IMR-90 (cell line): ENCODE measurements at regions not wholly inside any gene's neighbourhood (a gene's known extent, or its start where the extent isn't known, plus 50 kb on each side); places are given as distances from the start of the nearest gene placed in this dataset.
A peak's percentile ranks its signal among the peaks of the same experiment; 100 is the strongest.

Experiments
- ATAC-seq: fragments of 200-7000 bp; cut with Tn5 transposase; 2 replicates; pipeline ENCODE4 v1.9.1; 2020; ENCODE audit warnings: low read depth, mild to moderate bottlenecking, moderate library complexity
- BruUV-seq: library from RNA; stranded (reverse); fragments of 400-500 nt; replicated peaks from 2 replicates; lab custom pipeline; 2021; lab: Mats Ljungman, UMichigan
- CTCF ChIA-PET: fragments of 300-600 bp; formaldehyde crosslinking; extraction: SDS; loops from one replicate; lab custom pipeline; 2021; ENCODE audit warnings: antibody characterized with exemption; lab: Yijun Ruan, JAX
- POLR2A ChIA-PET: fragments of 300-600 bp; sonication (Branson Sonifier 250); formaldehyde crosslinking; loops from one replicate; lab custom pipeline; 2022; ENCODE audit warnings: antibody characterized with exemption; ENCODE audit not compliant: unreplicated experiment; lab: Charles Lee
- DNase-seq: peaks from one replicate; pipeline ENCODE4 v3.0.0; 2013
- H2AFZ ChIP-seq: replicated peaks from 2 replicates; pipeline ENCODE3; 2013; ENCODE audit warnings: low read length, mild to moderate bottlenecking; ENCODE audit not compliant: poor library complexity
- H2AK5ac ChIP-seq: 2 replicates; pipeline ENCODE4 v1.6.1; 2013; ENCODE audit warnings: low read depth, low read length, inconsistent platforms
- H2AK9ac ChIP-seq: replicated peaks from 2 replicates; pipeline ENCODE3; 2013; ENCODE audit warnings: mild to moderate bottlenecking, low read depth, low read length, moderate library complexity; ENCODE audit not compliant: poor library complexity
- H2BK120ac ChIP-seq: 2 replicates; pipeline ENCODE4 v1.6.1; 2013; ENCODE audit warnings: low read depth, low read length, inconsistent platforms
- H2BK15ac ChIP-seq: 3 replicates; pipeline ENCODE4 v1.6.1; 2013; ENCODE audit warnings: low read depth, low read length, inconsistent platforms
- H2BK20ac ChIP-seq: 2 replicates; pipeline ENCODE4 v1.6.1; 2013; ENCODE audit warnings: low read depth, mild to moderate bottlenecking, inconsistent platforms, low read length, moderate library complexity
- H2BK5ac ChIP-seq: 2 replicates; pipeline ENCODE4 v1.6.1; 2013; ENCODE audit warnings: mild to moderate bottlenecking, low read depth, low read length, inconsistent platforms; ENCODE audit not compliant: poor library complexity, severe bottlenecking
- H3K14ac ChIP-seq: replicated peaks from 2 replicates; pipeline ENCODE4 v1.6.1; 2013; ENCODE audit warnings: low read depth, low read length, inconsistent platforms
- H3K18ac ChIP-seq: 2 replicates; pipeline ENCODE4 v1.6.1; 2013; ENCODE audit warnings: low read depth, low read length, control low read depth
- H3K23ac ChIP-seq: 2 replicates; pipeline ENCODE4 v1.6.1; 2013; ENCODE audit warnings: low read depth, low read length, inconsistent platforms
- H3K27ac ChIP-seq: 2 replicates; pipeline ENCODE4 v1.5.1; 2013; ENCODE audit warnings: mild to moderate bottlenecking, control low read depth, low read length; ENCODE audit not compliant: insufficient read depth
- H3K27me3 ChIP-seq: 2 replicates; pipeline ENCODE4 v1.6.1; 2013; ENCODE audit warnings: low read length; ENCODE audit not compliant: control insufficient read depth, insufficient read depth
- H3K36me3 ChIP-seq: 2 replicates; pipeline ENCODE4 v1.6.1; 2013; ENCODE audit warnings: low read length, mixed read lengths; ENCODE audit not compliant: control insufficient read depth, insufficient read depth
- H3K4ac ChIP-seq: 2 replicates; pipeline ENCODE4 v1.6.1; 2013; ENCODE audit warnings: low read depth, low read length, inconsistent platforms
- H3K4me1 ChIP-seq: 2 replicates; pipeline ENCODE4 v1.6.1; 2013; ENCODE audit warnings: low read length, mixed read lengths; ENCODE audit not compliant: control insufficient read depth, insufficient read depth
- H3K4me2 ChIP-seq: 2 replicates; pipeline ENCODE4 v1.6.1; 2013; ENCODE audit warnings: low read depth, mild to moderate bottlenecking, control low read depth, low read length, moderate library complexity
- H3K4me3 ChIP-seq: 2 replicates; pipeline ENCODE4 v1.5.1; 2013; ENCODE audit warnings: low read depth, mild to moderate bottlenecking, control low read depth, low read length, moderate library complexity; ENCODE audit not compliant: insufficient read depth
- H3K56ac ChIP-seq: 2 replicates; pipeline ENCODE4 v1.6.1; 2013; ENCODE audit warnings: low read length, inconsistent platforms; ENCODE audit not compliant: insufficient read depth; ENCODE audit errors: extremely low read depth
- H3K79me1 ChIP-seq, 2 experiments: 2 replicates each; pipeline ENCODE4 v1.6.1; 2013; ENCODE audit warnings: low read length in 2 of 2, inconsistent platforms in 1 of 2, low read depth in 1 of 2
- H3K9ac ChIP-seq: 2 replicates; pipeline ENCODE4 v1.6.1; 2013; ENCODE audit warnings: low read depth, low read length, control low read depth
- H3K9me1 ChIP-seq: 2 replicates; pipeline ENCODE4 v1.6.1; 2013; ENCODE audit warnings: low read length, inconsistent platforms; ENCODE audit not compliant: insufficient read depth
- H3K9me3 ChIP-seq: 2 replicates; pipeline ENCODE4 v1.6.1; 2013; ENCODE audit warnings: low read length; ENCODE audit not compliant: control insufficient read depth, insufficient read depth
- H4K20me1 ChIP-seq: 2 replicates; pipeline ENCODE4 v1.6.1; 2013; ENCODE audit warnings: low read length, inconsistent platforms; ENCODE audit not compliant: insufficient read depth
- H4K5ac ChIP-seq: 2 replicates; pipeline ENCODE4 v1.6.1; 2013; ENCODE audit warnings: mild to moderate bottlenecking, low read depth, low read length, control low read depth
- H4K8ac ChIP-seq, 2 experiments: 2 replicates each; pipeline ENCODE4 v1.6.1; 2013; ENCODE audit warnings: low read depth in 2 of 2, low read length in 2 of 2, control low read depth in 1 of 2, inconsistent platforms in 1 of 2
- H4K91ac ChIP-seq: 2 replicates; pipeline ENCODE4 v1.6.1; 2013; ENCODE audit warnings: low read depth, low read length, inconsistent platforms; ENCODE audit not compliant: insufficient read depth
- CEBPB ChIP-seq: IDR thresholded peaks from 2 replicates; pipeline ENCODE4 v1.6.1; 2012; ENCODE audit warnings: low read depth, low read length, improper control_type of control experiment
- CTCF ChIP-seq: conservative IDR thresholded peaks from 2 replicates; pipeline ENCODE4 v1.5.1; 2012; ENCODE audit warnings: mild to moderate bottlenecking, low read depth, low read length, improper control_type of control experiment
- FOS ChIP-seq: fragments of 150-350 bp; IDR thresholded peaks from 2 replicates; pipeline ENCODE4 v1.6.1; 2016; ENCODE audit warnings: low read depth, low read length
- MXI1 ChIP-seq: IDR thresholded peaks from 2 replicates; pipeline ENCODE4 v1.6.1; 2012; ENCODE audit warnings: low read depth, mild to moderate bottlenecking, low read length, moderate library complexity, borderline replicate concordance
- SMC3 ChIP-seq: fragments of 150-350 bp; IDR thresholded peaks from 2 replicates; pipeline ENCODE4 v1.6.1; 2016; ENCODE audit warnings: low read depth, mild to moderate bottlenecking, antibody characterized with exemption, low read length, moderate library complexity
- USF2 ChIP-seq: fragments of 150-350 bp; IDR thresholded peaks from 2 replicates; pipeline ENCODE4 v1.6.1; 2017; ENCODE audit warnings: mild to moderate bottlenecking, antibody characterized with exemption, low read length, low read depth
- WGBS, 2 experiments: methylation state at CpG; one replicate each; pipeline versions ENCODE4 v1.1.5 to v1.1.7; 2013; ENCODE audit warnings: missing lambda C conversion rate in 2 of 2; ENCODE audit not compliant: insufficient read length in 1 of 2; ENCODE audit errors: extremely low coverage in 2 of 2; 5-methylcytosine and 5-hydroxymethylcytosine counted together
- dilution Hi-C: fragments of 300-500 bp; cut with HindIII; formaldehyde crosslinking; loops from one replicate; pipeline ENCODE4 v1.14.3; 2018; ENCODE audit warnings: low sequenced_read_pairs; ENCODE audit not compliant: unreplicated experiment
- in situ Hi-C: fragments of 300-500 bp; cut with MboI; formaldehyde crosslinking; loops from 3 replicates; pipeline ENCODE4 v1.14.3; 2019; ENCODE audit warnings: low sequenced_read_pairs, inconsistent platforms, mixed read lengths
- intact Hi-C: fragments of 100-400 bp; cut with micrococcal nuclease; formaldehyde crosslinking; loops from 2 replicates; pipeline ENCODE4 v1.10.0; 2022

GRCh38 chr1:192903142-192903541, 94.3 kb downstream of the RGS2 start:
- WGBS, 2 experiments, result 100% methylated on average over 1 of the region's 5 CpGs; no CpG with 5 or more reads in 1 of the 2 experiments
- dilution Hi-C loops, result no loop called here
- BruUV-seq, result no TSS peak

More at GRCh38 chr1:192903142-192903541, 94.3 kb downstream of the RGS2 start:
- no peak overlapping the region for H2BK15ac ChIP-seq
- H2AK9ac ChIP-seq, result no peak overlapping the region
- H3K56ac ChIP-seq, result no peak overlapping the region
- no peak overlapping the region for H2BK5ac ChIP-seq
- in situ Hi-C loops, result no loop called here
- no peak for DNase-seq
- H3K27me3 ChIP-seq, result no peaks in the 10 kb centered on the region
- H3K36me3 ChIP-seq, result no peaks in the 10 kb centered on the region
- H2BK20ac ChIP-seq, result 0 out of 2 replicates have a peak overlapping the region, but pooled peaks have one; percentile 42
- no peaks in the 10 kb centered on the region for H3K9me1 ChIP-seq
- H3K4me2 ChIP-seq, result no peak overlapping the region
- CTCF ChIA-PET, result no interaction called here
- H4K91ac ChIP-seq, result no peak overlapping the region
- H2AFZ ChIP-seq, result no peak overlapping the region
- TF ChIP-seq FOS (no peak), USF2 (no peak), MXI1 (no peak), CEBPB (no peak), CTCF (no peak), SMC3 (no peak)
- H3K4me1 ChIP-seq, result no peaks in the 10 kb centered on the region
- no peak overlapping the region for H2BK120ac ChIP-seq
- H3K9ac ChIP-seq, result no peak overlapping the region
- ATAC-seq, result no peak
- H4K8ac ChIP-seq, result no peak overlapping the region
- no peaks in the 10 kb centered on the region for H4K20me1 ChIP-seq
- H3K9me3 ChIP-seq, result no peaks in the 10 kb centered on the region
- no peak overlapping the region for H3K18ac ChIP-seq
- no peak overlapping the region for H3K14ac ChIP-seq
- no peak overlapping the region for H2AK5ac ChIP-seq
- H3K23ac ChIP-seq, result no peak overlapping the region
- no peak overlapping the region for H3K27ac ChIP-seq
- POLR2A ChIA-PET, result no interaction called here
- H4K5ac ChIP-seq, result no peak overlapping the region
- H3K4ac ChIP-seq, result no peak overlapping the region
- H3K79me1 ChIP-seq, result no peaks in the 10 kb centered on the region
- H3K4me3 ChIP-seq, result no peak overlapping the region
- intact Hi-C loops, result no loop called here
